EH (cell line): ENCODE measurements at regions not wholly inside any gene's neighbourhood (a gene's known extent, or its start where the extent isn't known, plus 50 kb on each side); places are given as distances from the start of the nearest gene placed in this dataset.

Source experiments
- DNase-seq: peaks from one replicate; pipeline ENCODE4 v3.0.0-alpha.2; 2015; ENCODE audit warnings: low read depth

DNA sequence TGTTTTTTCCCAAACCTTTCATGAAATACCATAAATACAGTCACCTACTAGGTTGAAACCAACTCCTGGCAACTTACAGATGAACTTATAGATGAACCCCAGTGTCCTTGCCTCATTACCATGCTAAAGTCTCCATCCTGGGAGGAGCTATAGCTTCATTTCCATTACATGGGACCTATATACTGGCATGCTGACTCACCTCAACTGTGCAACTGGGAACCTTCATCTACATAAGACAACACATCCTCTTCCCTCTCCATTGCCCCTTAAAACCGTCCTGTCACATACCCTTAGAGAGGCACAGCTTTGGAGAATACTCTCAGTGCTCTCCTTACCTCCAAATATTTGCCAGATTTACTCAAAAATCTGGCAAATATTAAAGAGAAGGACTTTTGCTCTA, 638.3 kb downstream of the HTR1A start:
- DNase-seq: no peak

DNA sequence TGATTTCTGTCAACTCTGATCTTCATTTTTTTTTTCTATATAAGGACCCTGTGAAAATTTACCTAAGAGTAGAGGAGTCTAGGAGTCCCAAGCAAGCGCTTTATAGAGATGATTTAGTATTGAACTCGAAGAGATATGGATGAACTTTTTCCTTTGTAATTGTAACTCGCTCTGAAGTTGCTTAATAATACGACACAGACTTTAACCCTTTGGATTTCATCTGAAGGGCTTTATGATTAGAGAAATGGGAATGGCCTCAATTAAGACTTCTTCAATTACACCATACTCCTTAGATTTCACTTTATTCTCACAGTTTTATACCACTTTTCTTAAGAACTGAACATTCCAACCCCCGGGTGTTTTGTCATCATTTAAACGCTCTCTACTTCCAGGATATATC, 647.7 kb downstream of the HTR1A start:
- no peak for DNase-seq

DNA sequence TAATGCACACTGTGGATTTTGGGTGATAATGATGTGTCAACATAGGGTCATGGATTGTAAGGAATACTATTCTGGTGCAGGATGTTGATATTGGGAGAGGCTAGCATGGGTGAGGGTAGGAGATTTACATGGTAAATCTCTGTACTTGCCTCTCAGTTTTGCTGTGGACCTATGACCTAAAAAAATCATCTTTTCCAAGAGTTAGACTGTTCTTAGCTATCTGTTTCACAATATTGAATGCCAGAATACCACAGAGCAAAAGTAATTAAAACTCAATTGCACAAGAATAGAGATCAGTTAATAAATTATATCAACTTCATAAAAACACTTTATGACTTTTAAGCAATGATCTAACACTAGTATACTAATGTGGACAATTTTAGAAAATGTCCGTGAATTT, 651.6 kb downstream of the HTR1A start:
- DNase-seq: no peak

DNA sequence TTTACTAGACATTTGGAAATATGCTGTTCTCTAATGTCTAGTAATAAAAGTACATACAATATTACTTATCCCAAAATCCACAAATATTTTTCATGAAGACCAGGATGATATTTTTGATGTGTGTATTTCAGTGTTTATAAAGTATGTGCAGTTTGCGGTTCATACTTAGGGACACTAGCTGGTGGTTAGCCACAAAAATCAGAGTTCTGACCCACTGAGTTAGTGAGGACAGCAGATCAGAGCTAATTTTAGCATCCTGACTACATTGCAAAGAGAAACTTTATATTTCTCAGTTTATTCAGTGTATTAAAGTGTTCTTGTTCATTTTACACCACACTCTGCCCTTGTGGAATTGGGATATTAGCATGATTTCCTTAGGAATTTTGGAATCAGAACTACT, 655.3 kb downstream of the HTR1A start:
- DNase-seq: no peak

DNA sequence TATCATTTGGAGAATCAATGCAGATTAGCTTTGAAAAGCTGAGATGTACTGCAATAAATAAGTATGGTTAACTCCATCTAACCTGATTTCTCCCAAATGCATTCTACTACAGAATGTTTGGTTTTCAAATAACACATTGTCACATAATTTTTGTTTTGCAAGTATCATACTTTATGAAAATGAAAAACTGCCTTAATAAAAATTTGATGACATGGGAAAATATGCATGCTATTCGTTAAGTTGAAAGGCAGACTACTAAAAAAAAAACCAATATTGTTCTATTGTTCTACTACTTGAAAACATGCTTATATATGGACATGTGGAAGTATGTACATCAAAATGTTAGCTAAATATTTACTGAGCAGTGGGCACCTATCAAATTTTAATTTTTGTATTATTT, 668.9 kb downstream of the HTR1A start:
- no peak for DNase-seq

DNA sequence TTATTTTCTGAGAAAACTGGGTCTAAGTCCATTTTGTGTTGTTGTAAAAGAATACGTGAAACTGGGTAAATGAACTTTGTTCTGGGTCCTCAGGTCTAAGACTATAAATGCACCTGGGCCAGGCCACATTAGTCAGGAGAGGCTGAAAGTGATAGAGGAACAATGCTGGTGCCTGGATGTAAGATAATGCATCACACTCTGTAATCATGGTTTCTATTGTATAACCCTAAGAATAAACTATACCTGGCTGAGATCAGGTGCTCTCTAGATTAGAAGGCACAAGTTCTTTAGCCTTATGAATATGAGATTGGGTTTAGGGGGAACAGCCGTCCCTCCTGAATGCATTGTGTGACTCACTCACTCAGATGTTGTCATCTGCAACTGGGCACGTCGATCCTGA, 675.5 kb downstream of the HTR1A start:
- DNase-seq: no peak

DNA sequence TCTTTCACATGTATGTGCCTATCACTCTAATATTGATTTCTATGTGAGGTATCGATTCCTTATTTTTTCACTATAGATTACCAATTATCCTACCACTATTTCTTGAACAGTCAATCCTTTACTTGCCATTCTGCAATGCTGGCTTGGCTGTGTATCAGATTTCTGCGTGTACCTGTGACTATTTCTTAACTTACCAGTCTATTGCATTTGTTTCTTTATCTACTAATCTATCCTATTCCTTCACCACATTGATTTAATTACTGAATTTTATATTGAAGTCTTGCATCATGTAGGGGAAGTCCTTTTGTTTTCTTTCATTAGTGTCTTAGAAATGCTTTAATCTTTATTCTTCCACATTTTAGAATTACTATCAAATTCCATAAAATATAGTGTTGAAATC, 684.8 kb downstream of the LRRC70 start:
- DNase-seq: no peak

DNA sequence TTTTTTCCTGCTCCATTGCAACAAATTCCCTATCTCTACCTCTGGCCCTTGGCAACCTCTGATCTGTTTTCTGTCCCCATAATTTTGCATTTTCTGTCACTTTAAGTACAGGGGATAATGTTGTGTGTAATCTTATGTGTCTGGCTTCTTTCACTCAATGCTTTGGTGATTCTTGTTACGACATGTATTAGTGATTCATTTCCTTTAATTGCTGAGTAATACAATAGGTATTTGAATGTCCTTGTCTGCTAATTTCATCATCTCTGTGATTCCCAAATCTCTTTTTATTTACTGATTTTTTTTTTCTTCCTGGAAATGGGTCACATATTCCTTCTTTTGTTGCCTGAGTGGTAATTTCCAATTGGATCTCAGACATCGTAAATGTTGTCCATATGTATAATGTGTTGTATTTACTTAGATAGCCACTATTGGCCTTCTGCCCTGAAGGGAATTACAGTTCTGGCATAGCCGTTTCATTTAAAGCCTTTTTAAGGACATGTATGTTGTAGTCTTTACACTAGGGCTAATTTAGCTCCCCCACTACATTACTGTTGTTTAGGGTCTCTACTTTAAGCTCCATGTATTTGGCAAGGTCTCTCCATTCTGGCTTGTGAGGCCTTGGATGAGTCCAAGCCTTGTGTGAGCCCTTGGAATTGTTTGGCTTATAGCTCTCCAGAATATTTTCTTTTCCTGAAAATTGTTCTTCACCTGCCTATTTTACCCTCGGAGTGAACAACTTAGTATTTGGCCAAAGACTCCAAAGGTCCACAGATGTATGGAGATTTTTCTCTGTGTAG, 683.8 kb downstream of the LRRC70 start:
- DNase-seq: peak; percentile 67

DNA sequence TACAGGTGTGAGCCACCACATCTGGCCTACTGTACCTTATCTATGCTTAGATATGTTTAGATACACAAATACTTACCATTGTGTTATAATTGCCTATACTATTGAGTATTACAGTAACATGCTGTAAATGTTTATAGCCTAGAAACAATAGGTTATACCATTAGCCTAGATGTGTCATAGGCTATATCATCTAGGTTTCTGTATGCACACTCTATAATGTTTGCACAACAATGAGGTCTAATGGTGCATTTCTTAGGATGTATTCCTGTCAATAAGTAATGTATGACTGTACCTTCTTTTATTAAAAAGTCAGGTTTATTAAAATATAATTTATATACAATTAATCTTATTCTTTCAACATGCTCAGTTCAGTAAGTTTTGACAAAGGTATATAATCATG, 683.1 kb downstream of the LRRC70 start:
- no peak for DNase-seq

DNA sequence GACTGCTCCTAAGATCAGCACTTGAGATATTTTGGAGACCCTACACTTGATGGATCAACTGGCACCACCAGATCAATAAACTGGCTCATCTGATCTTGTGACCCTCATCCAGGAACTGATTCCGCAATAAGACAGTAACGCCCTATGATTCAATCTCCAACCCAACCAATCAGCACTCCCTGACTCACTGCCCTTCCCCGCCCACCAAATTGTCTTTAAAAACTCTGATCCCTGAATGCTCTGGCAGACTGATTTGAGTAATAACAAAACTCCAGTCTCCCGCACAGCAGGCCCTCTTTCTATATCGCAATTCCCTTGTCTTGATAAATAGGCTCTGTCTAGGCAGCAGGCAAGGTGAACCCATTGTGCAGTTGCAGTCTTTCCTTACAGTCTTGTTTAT, 677.0 kb downstream of the LRRC70 start:
- DNase-seq: no peak

DNA sequence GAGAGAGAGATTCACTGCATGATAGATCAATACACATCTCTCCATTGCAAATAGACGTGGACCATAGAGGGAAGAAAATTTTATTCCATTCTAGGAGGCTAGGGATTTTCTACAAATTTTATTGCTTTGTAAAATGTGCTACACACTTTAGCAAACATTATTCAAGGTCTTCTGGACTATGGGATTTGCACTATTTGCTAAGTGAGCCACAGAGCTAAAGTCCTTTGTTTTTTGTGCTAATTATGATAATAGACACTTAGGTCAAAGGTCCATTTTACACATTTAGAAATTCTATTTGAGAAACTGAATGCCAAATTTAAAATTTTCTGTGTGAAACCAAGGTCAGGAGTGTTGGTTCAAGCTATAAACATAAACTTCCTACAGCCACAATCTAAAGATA, 672.3 kb downstream of the LRRC70 start:
- no peak for DNase-seq

DNA sequence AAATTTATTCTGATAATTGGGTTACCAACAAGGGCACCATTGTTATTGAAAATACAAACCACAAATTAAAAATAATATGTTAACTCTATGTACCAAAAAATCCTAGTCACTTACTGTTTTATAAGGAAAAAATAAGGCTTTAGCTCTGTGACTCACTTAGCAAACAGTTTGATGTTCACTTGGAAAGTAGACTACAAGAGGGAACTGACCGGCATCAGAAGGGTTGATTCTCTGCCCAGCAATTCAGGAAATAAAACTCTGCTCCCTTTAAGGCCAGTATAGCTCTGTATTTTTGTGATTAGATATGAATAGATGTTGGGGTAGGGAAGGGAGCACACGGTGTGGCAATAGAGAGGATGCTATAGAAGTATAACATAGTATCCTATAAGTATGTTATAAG, 671.3 kb downstream of the LRRC70 start:
- DNase-seq: no peak

DNA sequence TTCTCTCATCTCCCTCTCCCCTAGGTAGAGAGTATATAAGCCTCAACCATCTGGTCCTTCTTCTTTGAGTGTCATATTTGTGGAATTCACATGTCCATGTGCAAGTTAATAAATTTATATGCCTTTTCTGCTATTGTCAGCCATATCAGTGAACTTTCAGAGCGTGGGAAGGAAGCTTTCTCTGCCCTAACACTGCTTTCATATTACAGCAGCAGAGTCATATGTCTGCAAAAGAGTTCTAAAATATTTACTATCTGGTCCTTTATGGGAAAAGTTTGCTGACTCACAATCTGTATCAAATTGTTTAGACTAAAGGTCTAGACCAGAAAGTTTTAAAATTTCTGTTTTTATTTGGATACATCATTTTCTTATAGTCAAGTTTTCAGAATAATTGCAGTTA, 669.0 kb downstream of the LRRC70 start:
- DNase-seq: peak; percentile 27

DNA sequence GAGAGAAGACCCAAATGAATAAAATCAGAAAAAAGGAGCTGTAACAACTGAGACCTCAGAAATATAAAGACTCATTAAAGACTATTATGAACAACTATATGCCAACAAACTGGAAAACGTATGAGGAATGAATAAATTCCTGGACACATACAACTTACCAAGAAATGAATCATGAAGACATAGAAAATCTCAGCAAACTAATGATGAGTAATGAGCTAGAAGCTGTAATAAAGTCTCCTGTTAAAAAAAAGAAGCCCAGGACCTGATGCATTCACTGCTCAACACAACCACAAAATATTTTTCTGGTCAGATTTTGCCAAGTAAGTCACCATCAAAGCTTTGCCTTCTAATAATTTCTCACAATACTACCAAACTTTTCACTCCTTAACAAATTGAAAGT, 666.7 kb downstream of the LRRC70 start:
- DNase-seq: peak; percentile 27

DNA sequence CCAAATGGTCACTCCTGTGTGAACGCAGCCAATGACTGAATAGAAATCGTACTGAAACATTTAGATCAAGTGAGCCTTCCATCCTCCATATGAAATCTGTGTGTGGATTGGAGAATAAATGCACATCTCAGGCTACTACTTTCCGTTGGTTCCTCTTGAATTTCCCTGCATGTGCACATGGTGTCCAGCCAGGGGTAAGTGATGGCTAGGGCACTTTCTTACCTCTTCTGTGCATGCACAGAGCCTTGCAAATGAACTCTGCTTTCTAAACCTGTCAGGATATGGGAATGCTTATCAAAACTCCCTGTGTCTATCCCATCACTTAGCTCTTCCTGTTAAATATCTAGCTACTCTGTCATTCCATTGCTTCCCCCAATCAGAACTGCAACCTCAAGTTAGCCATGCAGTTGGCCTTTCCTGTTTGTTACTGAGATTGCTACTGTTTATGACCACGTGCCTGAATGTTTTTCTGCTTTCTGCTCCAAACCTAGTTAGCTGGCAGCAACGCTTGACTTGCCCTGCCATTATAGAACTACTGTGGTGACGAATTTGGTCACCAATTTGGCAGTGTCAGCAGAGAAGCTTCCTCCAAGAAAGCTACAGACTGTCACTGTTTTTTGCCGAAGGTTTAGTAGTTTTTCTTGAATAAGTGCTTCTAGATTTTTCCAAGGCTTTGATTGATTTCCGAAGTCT, 661.6 kb downstream of the LRRC70 start:
- DNase-seq: no peak

DNA sequence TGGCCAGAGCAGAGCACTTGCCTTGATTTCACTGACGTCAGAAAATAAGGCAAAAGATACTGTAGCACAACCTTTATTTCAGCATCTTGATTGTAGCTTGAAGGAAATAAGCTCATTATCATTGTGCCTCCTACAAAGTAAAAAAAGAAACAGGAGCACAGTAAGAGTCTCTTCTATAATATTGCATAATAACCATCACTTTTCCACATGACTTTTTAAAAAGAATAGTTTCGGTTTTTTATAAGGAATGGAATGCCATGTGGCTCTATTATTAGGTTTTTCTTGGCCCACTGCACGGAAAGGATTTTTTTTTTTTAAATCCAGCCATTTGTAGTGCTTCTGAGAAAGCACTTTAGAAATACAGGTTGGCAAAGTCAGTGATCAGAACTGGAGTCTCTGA, 655.3 kb downstream of the LRRC70 start:
- peak; percentile 15 for DNase-seq

DNA sequence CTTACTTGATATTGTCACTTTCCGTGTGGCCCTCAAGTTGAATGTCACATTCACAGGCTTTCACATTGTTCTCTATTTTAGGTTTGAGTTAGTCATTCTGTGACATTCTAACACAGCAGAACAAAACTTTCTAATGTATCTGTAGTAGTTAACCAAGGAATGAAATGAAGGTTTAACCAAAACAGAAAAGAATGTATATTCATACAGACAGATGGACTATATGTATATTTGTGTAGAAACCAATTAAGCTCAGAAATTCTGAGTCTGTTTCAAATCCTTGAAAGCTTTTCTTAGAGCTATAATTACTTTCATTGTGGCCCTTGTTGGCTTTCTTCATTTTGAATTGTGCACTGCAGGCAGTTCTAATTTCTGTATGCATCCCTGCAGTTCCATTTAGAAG, 654.7 kb downstream of the LRRC70 start:
- DNase-seq: no peak

DNA sequence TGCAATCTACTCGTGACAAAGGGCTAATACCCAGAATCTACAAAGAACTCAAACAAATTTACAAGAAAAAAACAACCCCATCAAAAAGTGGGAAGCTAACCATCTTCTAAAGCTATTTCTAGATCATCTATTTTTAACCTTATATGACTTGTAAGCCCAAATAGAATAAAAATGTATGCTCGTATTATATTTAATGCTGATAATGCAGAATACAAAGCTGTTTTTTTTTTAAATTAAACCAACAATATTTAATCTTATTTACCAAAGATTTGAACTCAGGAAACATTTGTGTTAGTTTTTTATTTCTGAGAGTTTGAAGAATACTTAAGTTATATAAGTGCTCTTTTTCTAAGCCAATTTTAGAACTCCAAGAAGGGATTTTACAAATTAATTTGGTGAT, 652.1 kb downstream of the LRRC70 start:
- no peak for DNase-seq

DNA sequence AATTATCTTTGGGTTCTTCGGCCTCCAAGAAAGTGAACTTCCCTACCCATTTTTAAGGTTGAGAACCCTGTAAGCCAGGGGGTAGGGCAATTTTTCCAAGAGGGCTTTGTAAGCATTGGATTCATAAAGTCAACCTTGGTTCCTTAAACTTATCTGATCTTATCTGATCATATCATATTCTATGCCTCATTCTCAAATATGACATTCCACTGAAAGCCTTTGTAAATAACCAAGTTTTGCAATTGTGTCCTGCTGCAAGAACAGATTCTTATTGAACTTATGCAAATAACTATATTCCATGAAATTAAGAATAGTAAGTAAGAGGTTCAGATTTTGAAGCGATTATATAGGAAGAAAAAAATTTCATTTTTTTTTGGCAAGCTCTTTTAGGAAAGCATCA, 649.5 kb downstream of the LRRC70 start:
- DNase-seq: no peak

DNA sequence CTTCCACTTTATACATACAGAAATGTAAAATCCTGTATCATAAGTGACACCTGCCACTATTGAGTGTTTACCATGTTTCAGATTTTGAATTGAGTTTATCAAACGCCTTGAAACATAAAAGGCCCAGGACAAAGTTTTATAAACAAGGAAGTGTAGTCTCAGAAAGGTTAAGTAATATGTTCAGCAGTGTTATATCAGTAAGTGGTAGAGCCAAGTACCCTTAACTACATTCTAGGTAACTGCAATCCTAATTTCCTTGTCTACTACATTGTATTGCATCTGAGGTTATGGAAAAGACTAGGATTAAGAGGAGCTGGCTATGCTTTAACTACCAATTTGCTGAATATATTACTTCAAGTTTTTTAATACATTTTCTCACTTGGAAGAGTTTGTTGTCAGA, 641.6 kb downstream of the LRRC70 start:
- DNase-seq: no peak

DNA sequence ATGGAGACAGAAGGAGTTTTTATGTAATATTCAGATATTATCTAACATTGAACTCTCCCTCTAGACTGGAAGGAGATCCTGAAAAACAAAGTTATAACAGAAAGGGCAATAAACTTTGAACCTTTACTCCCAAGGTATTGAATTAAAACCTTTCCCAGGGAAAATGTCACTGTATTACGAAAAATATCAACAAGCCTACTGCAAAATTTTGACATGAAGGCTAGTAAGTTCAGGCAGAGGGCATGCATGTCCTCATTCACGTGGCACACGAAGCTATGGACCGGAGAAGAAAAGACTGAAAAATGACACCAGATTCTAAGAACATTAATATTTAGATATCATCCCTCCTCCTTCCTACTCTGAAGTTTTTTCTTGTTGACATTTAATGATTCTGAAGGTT, 638.8 kb downstream of the LRRC70 start:
- no peak for DNase-seq

DNA sequence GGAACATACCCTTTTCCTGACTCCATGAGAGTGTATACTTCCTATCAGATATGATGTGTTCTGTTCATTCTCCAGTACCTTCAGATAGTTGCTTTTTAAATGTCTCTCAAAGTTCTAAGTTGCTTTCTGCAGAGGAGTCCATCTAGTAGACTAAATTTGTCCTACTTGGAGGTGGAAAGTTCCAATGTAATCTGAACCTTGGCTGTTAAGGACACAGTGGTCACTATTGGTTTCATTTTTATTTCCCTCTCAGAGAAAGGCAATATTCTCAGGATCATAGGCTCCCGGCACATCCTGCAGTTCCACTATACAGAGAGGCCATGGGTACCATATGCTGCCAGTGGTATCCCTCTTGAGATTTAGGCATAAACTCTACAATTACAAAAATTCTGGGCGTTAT, 634.6 kb downstream of the LRRC70 start:
- DNase-seq: no peak

DNA sequence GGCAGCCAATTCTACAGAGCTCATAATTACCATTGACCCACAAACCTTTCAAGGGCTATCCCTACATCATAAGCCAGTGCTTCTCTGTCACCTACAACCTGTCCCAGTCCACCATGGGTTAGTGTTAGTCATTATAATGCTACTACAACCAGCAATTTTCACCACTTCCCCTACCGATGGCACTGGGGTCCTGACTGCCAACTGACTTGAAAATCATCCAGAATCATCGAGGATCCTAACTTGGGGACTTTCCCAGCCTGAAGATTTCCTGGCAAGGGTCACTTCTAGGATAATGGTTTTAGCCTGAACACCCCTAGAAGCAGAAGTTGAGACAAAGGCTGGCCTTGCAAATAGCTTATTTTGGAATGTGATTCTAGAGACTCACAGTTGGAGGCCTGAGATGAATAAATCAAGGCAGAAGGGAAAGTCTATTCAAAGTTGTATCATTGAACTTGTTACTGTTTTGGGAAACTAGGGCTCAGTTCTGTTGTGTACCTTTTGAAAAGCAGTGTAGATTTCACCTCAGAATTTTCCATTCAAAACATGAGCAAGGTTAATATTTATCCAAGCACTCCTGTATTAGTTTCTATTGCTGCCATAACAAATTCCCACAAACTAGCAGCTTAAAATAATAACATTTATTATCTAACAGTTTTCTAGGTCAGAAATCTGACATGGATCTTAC, 633.0 kb downstream of the LRRC70 start:
- DNase-seq: no peak
